ENCODE measurements at regions not wholly inside any gene's neighbourhood (a gene's known extent, or its start where the extent isn't known, plus 50 kb on each side); places are given as distances from the start of the nearest gene placed in this dataset.

DNA sequence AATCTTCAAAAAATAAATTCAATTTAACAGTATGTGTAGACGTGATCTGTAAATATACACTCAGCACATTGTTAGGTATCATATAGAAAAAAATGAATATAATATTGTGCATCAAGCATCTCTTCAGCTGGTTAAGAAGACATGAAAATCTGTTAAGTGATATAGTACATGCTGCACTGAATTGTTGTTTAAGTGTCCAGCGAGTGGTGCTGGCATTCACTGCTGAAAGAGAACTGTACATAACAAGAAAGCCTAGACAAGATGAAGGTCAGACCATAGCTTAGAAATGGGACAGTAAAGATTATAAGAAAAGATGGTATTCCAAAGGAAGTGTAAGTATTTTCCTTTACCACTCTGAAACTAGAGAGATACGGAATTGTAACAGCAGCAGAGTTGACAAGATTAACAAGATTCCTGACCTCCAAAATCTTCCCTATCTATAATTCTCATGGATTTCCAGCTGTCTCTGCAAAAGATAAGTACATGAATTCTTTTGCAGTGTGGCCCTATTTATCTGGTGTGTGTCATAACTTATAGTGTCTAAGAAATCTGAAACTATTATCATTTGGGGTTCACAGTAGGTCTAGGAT lies 198.6 kb downstream of the FLRT2 start:
- 60 to 61% methylated on average over 3 of the region's 3 CpGs for WGBS, 2 donors
- no peak for DNase-seq
- Histone ChIP-seq H3K27ac (no peak overlapping the region), H3K9me3 (no peaks in the 10 kb centered on the region), H3K27me3 (no peaks in the 10 kb centered on the region), H3K4me3 (replicated peaks in 1 of 3) (no peak overlapping the region), H3K4me1 (no peaks in the 10 kb centered on the region), H3K36me3 (no peaks in the 10 kb centered on the region)
- intact Hi-C loops (cut with DNase I) = no loop called here
- TF ChIP-seq POLR2A (IDR thresholded peaks at IDR 0.05) = no peak
- TF ChIP-seq, protein P1, sequence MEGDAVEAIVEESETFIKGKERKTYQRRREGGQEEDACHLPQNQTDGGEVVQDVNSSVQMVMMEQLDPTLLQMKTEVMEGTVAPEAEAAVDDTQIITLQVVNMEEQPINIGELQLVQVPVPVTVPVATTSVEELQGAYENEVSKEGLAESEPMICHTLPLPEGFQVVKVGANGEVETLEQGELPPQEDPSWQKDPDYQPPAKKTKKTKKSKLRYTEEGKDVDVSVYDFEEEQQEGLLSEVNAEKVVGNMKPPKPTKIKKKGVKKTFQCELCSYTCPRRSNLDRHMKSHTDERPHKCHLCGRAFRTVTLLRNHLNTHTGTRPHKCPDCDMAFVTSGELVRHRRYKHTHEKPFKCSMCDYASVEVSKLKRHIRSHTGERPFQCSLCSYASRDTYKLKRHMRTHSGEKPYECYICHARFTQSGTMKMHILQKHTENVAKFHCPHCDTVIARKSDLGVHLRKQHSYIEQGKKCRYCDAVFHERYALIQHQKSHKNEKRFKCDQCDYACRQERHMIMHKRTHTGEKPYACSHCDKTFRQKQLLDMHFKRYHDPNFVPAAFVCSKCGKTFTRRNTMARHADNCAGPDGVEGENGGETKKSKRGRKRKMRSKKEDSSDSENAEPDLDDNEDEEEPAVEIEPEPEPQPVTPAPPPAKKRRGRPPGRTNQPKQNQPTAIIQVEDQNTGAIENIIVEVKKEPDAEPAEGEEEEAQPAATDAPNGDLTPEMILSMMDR (IDR thresholded peaks at IDR 0.05) = no peak

DNA sequence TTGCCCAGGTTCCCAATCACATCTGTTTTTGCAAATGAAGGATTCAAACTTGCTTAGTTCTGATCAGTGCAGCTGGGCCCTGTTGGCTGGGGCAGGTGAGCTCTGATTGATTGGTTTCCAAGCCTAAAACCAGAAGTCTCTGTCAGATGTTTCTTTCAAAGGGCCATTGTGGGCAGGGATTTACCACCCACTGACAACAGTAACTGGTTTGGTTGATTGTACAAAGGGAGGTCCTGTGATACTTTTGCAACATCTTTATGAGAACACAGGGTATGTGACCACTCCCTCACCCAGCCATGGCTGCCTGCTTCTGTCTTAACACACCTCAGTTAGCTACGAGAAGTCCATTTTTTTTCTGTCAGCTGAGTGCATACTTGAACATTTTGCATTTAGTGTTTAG lies 184.1 kb downstream of the FLRT2 start:
- Histone ChIP-seq H3K4me1 (no peaks in the 10 kb centered on the region), H3K9me3 (no peaks in the 10 kb centered on the region), H3K4me3 (replicated peaks in 1 of 3) (no peak overlapping the region), H3K36me3 (no peaks in the 10 kb centered on the region), H3K27me3 (no peaks in the 10 kb centered on the region), H3K27ac (no peak overlapping the region)
- 90 to 93% methylated on average over 1 of the region's 1 CpG for WGBS, 2 donors
- intact Hi-C loops (cut with DNase I) = no loop called here
- DNase-seq = no peak
- no peak for TF ChIP-seq POLR2A (IDR thresholded peaks at IDR 0.05)
- TF ChIP-seq, protein P1 (IDR thresholded peaks at IDR 0.05) = no peak

DNA sequence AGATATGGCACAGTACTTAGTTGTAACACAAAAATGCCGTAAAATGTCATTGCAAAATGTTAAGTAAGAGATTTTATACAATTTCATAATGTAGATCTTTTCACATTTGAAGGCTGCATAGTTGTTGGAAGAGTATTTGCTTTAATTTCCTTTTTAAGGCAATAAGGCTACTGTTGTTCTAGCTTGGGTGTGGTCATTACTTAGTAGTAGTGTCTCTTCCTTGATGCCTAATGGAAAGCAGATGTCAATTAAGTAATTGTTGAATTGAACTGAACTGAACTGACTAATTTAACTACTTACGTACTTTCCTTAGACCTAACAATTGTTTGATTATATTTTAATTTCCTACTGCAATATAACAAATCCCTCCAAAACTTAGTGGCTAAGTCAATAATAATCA lies 181.7 kb downstream of the FLRT2 start:
- WGBS, 2 donors = 89 to 94% methylated on average over 2 of the region's 2 CpGs
- TF ChIP-seq, protein P1 (IDR thresholded peaks at IDR 0.05) = no peak
- TF ChIP-seq POLR2A (IDR thresholded peaks at IDR 0.05) = no peak
- intact Hi-C loops (cut with DNase I) = no loop called here

More for the DNA sequence above, 181.7 kb downstream of the FLRT2 start:
- Histone ChIP-seq H3K27me3 (no peaks in the 10 kb centered on the region), H3K27ac (no peak overlapping the region), H3K4me3 (replicated peaks in 1 of 3) (no peak overlapping the region), H3K9me3 (no peaks in the 10 kb centered on the region), H3K36me3 (no peaks in the 10 kb centered on the region), H3K4me1 (no peaks in the 10 kb centered on the region)
- no peak for DNase-seq

Measured in thyroid gland (tissue), 4 donors.